ENCODE measurements at regions not wholly inside any gene's neighbourhood (a gene's known extent, or its start where the extent isn't known, plus 50 kb on each side); places are given as distances from the start of the nearest gene placed in this dataset.
"Not testable (repeated sequence)": the region's sequence is repeated elsewhere in the genome, so short reads cannot be mapped to it uniquely, and the experiment has no call there.

- Histone ChIP-seq H3K27ac (no peak overlapping the region), H3K9me3 (no peaks in the 10 kb centered on the region), H3K27me3 (no peaks in the 10 kb centered on the region), H3K4me1 (no peaks in the 10 kb centered on the region), H3K36me3 (no peaks in the 10 kb centered on the region), H3K4me3 (no peak overlapping the region)
- no peak for DNase-seq
- TF ChIP-seq CTCF (IDR thresholded peaks at IDR 0.05), result no peak
- TF ChIP-seq POLR2A (IDR thresholded peaks at IDR 0.05), result no peak
Observed at GRCh38 chr11:7168741-7168990, 79.9 kb downstream of the RBMXL2 start.

- Histone ChIP-seq H3K9me3 (no peaks in the 10 kb centered on the region), H3K27me3 (no peaks in the 10 kb centered on the region), H3K27ac (no peak overlapping the region), H3K36me3 (no peaks in the 10 kb centered on the region), H3K4me1 (no peaks in the 10 kb centered on the region), H3K4me3 (no peak overlapping the region)
- TF ChIP-seq CTCF (IDR thresholded peaks at IDR 0.05), result no peak
- no peak for TF ChIP-seq POLR2A (IDR thresholded peaks at IDR 0.05)
- no peak for DNase-seq
Observed at GRCh38 chr11:7170431-7170830, 81.3 kb upstream of the SYT9 start.

GRCh38 chr11:7175007-7175406 lies 76.7 kb upstream of the SYT9 start:
- no peak for DNase-seq
- no peak overlapping the region for H3K27ac ChIP-seq
- no peaks in the 10 kb centered on the region for H3K9me3 ChIP-seq
- H3K27me3 ChIP-seq, result no peaks in the 10 kb centered on the region
- TF ChIP-seq CTCF (IDR thresholded peaks at IDR 0.05), result no peak
- no peak for TF ChIP-seq POLR2A (IDR thresholded peaks at IDR 0.05)
- H3K36me3 ChIP-seq, result no peaks in the 10 kb centered on the region
- H3K4me1 ChIP-seq, result no peaks in the 10 kb centered on the region
- H3K4me3 ChIP-seq, result no peak overlapping the region

- H3K27me3 ChIP-seq, result no peaks in the 10 kb centered on the region
- H3K4me1 ChIP-seq, result no peaks in the 10 kb centered on the region
- H3K27ac ChIP-seq, result no peak overlapping the region
- no peaks in the 10 kb centered on the region for H3K9me3 ChIP-seq
- H3K36me3 ChIP-seq, result no peaks in the 10 kb centered on the region
- no peak for DNase-seq
- H3K4me3 ChIP-seq, result no peak overlapping the region
- TF ChIP-seq CTCF (IDR thresholded peaks at IDR 0.05) (no peak), POLR2A (IDR thresholded peaks at IDR 0.05) (no peak)
Observed at GRCh38 chr11:7186190-7186589, 65.5 kb upstream of the SYT9 start.

- H3K27ac ChIP-seq, result no peak overlapping the region
- no peaks in the 10 kb centered on the region for H3K27me3 ChIP-seq
- no peaks in the 10 kb centered on the region for H3K4me1 ChIP-seq
- no peaks in the 10 kb centered on the region for H3K36me3 ChIP-seq
- TF ChIP-seq CTCF (IDR thresholded peaks at IDR 0.05) (no peak), POLR2A (IDR thresholded peaks at IDR 0.05) (no peak)
- DNase-seq, result no peak
- H3K4me3 ChIP-seq, result no peak overlapping the region
- no peaks in the 10 kb centered on the region for H3K9me3 ChIP-seq
Observed at GRCh38 chr11:7186676-7187075, 65.0 kb upstream of the SYT9 start.

- not testable (repeated sequence) for H3K27ac ChIP-seq, H3K27me3 ChIP-seq, H3K4me3 ChIP-seq, DNase-seq, H3K4me1 ChIP-seq, H3K9me3 ChIP-seq, H3K36me3 ChIP-seq
Observed at GRCh38 chr11:7192785-7193184, 58.9 kb upstream of the SYT9 start.
